HG03175 (cell line): ENCODE measurements at regions not wholly inside any gene's neighbourhood (a gene's known extent, or its start where the extent isn't known, plus 50 kb on each side); places are given as distances from the start of the nearest gene placed in this dataset.

Experiments used
- ATAC-seq: cut with Tn5 transposase; IDR thresholded peaks from one replicate; pipeline ENCODE4 v1.9.1; 2021; ENCODE audit warnings: mild to moderate bottlenecking, moderate library complexity; ENCODE audit not compliant: unreplicated experiment

DNA sequence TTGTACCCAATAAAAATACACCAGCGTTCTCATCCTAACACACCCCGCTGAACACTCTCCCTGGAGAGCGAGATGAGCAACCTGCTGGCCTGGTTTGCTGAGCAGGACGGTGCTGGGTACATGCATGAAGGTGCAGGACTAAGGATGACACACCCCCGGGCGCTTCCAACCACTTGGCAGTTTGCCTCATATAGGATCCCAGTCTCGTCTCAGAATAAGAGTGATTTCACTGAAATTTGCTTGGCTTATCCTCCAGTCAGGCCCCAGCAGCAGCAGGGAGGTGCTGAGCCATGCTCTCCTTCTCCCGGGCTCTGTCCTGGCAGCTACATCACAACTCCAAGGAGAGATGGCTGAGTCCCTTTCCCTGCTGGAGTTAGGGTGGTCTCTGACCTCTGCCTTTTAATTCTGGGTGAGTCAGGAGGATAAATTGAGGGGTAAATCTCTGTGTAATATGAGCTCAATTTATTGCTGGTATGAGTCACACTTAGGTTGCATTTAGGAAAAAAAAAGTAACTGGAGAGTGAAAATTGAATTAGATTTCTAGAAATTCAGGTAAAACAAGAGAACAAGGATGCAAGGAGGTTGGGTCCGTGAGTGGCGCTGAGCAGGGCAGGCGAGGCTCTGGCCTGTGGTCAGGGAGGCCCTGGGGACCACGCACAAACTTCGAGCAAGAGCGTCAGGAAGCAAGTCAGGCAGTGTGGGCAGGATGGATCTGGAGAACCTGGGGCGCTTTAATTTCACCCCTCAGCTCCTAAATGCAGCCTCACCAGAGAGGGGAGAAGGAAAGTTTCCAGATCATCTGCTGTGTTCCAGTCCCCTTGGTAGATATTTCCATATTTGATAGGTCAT lies 974.0 kb downstream of the TBC1D22A start:
- no peak for ATAC-seq

DNA sequence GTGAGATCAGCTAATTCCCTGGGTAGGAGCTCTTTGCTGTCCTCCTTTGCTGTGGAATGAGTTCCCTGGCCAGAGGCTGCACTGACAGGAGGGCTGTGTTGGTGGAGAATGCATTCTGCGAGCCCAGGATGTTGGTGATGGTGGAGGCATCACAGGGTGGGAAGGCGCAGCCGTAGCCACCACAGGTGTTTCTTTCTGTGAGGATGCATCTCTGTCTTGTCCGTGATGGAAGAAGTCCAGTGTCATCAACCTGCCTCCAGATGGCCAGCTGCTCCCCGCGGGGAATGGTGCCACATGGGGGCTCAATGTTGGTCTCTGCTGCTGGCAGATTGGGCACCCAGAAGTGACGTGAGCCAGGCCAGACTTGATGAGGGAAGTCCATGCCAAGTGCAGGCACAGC lies 972.1 kb downstream of the TBC1D22A start:
- no peak for ATAC-seq

- no peak for ATAC-seq
Measured at GRCh38 chr22:47727641-47728040, 965.2 kb downstream of the TBC1D22A start.

- ATAC-seq: no peak
Measured at GRCh38 chr22:47724751-47725150, 962.3 kb downstream of the TBC1D22A start.

GRCh38 chr22:47724030-47724429 lies 961.6 kb downstream of the TBC1D22A start:
- ATAC-seq: no peak

- no peak for ATAC-seq
Measured at GRCh38 chr22:47718337-47718736, 955.9 kb downstream of the TBC1D22A start.

GRCh38 chr22:47716890-47717615 lies 954.6 kb downstream of the TBC1D22A start:
- no peak for ATAC-seq

DNA sequence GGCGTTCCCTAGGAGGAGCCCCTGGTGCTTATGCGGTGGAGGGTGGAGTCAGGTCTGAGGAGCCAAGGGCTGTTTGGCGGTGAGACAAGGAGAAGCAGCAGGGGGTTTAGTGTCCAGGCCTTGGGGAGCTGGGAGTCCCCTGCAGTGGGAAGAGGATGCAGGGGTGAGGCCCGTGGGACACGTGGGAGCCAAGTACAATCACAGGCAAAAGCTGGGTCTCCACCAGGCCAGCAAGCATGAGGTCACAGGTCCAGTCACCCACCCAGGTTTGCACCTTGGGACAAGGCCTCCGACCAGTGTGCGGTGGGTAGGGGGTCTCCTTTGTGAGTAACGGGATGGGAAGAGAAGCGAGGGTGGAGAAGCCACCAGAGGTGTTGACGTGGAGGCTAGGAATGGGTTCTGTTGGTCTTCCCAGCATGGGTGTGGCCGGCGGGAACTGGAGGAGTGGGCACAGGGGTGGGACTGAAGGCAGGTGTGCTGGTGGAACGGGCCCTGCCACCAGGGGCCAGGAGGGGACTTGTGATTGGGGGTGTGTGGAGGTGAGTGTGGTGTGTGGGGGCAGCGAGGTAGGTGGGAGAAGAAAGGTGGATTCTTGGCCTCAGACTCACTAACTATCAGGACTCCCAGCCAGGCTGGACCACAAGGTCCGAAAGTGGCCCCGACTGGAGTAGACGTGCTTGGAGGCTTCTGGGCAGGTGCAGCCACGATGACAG lies 953.6 kb downstream of the TBC1D22A start:
- ATAC-seq: no peak

DNA sequence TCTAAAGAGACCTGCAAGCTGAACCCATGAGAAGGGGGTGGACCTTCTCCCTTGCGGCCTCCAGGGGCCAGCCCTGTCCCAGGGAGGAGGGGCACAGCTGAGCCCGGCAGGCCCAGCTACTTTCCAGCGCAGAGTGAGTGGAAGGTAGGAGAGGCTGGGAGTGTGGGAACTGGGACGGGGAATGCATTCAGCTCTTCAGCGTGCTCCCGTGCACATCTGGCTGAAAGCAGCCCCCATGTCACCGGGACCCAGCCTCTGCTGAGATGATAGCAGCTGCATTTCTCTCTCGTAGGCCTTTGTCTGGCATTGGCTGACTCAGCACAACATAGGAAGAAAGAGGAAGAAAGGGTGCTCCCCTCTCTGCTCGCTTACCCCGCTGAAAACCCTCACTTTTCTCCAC lies 951.5 kb downstream of the TBC1D22A start:
- ATAC-seq: no peak

- ATAC-seq: no peak
Measured at GRCh38 chr22:47710135-47710534, 947.7 kb downstream of the TBC1D22A start.

DNA sequence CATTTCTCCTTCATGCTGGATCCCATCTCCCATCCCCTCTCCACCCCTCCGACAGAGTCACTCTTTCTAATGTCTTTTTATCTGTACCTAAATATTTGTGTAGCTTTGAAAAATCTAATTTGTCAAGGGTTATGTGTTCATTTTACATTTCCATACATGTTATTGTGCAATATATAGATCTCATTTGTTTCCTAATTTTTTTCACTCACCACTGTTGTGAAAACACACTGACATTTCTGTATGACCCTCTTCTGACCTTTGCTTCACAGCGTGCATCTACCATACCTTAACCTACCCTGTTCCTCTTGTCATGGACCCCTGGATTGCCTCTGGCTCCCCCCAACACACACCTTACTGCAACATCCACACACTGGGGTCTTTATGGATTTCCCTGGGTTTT lies 942.9 kb downstream of the TBC1D22A start:
- ATAC-seq: no peak

- ATAC-seq: no peak
Measured at GRCh38 chr22:47698906-47699305, 936.5 kb downstream of the TBC1D22A start.

DNA sequence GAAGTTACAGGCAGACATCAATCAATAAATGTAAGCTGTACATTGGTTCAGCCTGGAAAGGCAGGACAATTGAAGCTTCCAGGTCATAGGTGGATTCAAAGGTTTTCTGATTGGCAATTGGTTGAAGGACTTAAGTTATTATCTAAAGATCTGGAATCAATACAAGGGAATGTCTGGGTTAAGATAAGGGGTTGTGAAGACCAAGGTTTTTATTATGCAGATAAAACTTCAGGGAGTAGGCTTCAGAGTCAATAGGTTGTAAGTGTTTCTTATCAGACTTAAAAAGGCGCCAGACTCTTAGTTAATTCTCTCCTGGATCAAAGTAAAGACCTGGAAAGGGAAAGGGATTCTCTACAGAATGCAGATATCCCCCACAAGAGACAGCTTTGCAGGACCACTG lies 935.4 kb downstream of the TBC1D22A start:
- no peak for ATAC-seq

- no peak for ATAC-seq
Measured at GRCh38 chr22:47696776-47697175, 934.3 kb downstream of the TBC1D22A start.

- no peak for ATAC-seq
Measured at GRCh38 chr22:47695176-47695575, 932.7 kb downstream of the TBC1D22A start.

DNA sequence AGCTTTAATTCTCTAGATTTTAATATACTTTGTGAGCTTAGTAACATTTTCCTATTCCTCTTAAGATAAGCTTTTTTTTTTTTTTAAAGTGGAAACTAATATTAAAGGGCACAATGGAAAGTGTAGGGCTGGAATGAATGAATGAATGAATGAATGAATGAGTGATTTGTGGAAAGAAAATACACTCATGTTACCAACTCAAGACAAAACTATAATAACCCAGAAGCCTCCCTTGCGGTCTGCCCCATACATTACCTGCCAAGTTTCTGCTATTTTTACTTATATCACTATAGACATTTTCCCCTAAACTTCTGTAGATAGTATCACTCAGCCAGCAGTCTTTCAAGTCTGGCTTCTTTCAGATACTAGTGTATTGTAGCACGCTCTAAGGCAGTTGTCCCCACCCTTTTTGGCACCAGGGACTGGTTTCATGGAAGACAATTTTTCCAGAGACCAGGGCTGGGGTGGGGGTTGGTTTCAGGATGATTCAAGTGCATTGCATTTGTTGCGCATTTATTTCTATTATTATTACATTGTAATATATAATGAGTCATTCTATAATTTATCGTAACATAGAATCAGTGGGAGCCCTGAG lies 932.2 kb downstream of the TBC1D22A start:
- no peak for ATAC-seq

DNA sequence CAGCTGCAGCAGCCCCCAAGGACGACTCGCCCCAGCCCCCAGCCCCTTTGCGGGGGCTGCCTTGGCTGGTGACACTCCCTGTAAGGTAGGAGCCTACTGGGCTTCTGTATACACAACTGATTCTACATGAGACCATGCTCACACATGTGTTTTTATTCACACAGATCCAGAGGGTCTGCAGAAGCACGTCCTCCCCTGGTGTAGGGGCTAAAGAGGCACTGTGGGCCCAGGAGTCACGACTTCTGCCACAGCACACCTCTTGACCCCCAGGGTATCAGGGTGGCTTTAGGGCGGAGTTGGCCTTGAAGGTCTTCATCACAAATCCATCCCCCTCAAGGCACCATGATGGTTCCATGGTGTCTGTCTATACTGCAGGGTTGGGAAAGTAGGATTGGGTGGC lies 931.2 kb downstream of the TBC1D22A start:
- ATAC-seq: no peak

DNA sequence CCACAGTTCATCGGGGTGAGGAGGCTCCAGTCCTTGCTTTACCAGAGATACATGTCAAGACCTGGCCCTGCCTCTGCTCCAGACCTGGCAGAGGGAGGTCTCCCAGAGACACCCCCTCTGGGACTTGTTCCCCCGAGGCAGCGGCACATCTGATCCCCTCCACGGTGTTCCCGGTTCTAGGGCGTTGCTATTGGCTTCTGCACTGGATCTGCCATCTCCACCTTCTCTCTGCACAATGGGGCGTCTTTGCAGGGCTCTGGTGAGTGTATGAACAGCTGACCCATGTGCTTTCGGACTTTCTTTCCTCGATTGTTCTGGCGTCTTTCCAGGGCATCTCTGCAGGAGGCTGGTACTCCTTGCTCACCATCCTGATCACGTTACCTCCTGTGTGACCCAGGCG lies 930.4 kb downstream of the TBC1D22A start:
- ATAC-seq: no peak

DNA sequence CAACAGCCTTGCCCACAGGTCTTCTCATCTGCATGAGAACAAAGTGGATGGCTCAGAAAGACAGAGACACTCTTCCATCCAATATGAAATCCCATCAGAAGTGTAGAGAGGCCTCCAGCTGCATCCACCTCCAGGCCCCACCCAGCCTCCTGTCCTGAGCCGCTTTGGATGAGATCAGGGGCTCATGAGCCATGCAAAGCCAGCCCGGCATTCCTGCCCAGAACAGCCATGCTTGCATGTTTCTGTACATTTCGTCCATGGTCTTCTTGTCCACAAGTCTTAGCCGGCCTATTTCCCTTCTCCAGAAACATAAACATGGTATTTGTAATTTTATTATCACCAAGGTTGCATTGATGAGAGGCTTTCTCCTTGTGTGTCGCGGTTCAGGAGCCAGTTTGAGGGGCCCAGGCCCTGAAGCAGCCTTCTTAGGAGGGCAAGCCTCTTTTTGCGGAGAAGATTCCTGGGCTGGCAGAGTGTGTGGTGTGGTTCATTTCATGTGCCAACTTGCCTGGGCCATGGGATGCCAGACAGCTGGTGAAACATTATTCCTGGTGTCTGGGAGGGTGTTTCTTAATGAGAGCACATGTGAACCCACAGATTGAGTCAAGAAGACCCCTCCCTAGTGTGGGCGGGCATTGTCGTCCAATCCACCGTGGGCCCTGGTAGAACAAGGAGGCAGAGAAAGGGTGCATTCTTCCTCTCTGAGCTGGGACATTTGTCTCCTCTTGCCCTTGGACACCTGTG lies 928.9 kb downstream of the TBC1D22A start:
- no peak for ATAC-seq

GRCh38 chr22:47690586-47690985 lies 928.1 kb downstream of the TBC1D22A start:
- ATAC-seq: no peak

DNA sequence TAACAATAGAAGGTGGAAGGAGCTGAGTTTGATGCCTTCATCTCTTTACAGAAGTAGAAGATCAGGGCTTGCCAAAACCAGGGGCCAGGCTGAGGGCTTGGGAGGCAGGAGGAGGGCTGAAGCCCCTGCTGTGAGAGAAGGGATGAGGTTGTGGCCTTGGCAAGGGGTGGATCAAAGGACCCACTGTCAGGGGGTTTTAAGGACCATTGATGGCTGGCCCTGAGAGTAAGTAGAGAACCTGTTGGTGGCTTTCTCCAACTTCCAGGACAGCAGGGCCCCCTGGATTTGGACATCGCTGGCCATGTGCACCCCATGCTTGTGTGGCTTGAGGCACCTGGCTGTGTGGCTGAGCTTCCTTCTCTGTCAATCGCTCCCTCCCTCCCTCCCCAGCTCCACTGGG lies 927.7 kb downstream of the TBC1D22A start:
- ATAC-seq: no peak
